GM12878 (cell line): ENCODE measurements at regions not wholly inside any gene's neighbourhood (a gene's known extent, or its start where the extent isn't known, plus 50 kb on each side); places are given as distances from the start of the nearest gene placed in this dataset.

Experiments used
- ATAC-seq: fragments of 200-7000 bp; cut with Tn5 transposase; 3 replicates; pipeline ENCODE4 v1.9.1; 2020; ENCODE audit warnings: mild to moderate bottlenecking, moderate library complexity
- BruUV-seq: library from RNA; stranded (reverse); fragments of 400-500 nt; replicated peaks from 2 replicates; lab custom pipeline; 2021; lab: Mats Ljungman, UMichigan
- CTCF ChIA-PET: fragments of 300-600 bp; sonication (Branson Sonifier 250); formaldehyde crosslinking; extraction: SDS; loops from one replicate; lab custom pipeline; 2021; ENCODE audit warnings: inconsistent platforms; lab: Yijun Ruan, JAX
- POLR2A ChIA-PET: fragments of 350-600 bp; formaldehyde crosslinking; extraction: SDS; loops from one replicate; lab custom pipeline; 2021; ENCODE audit warnings: inconsistent platforms; lab: Charles Lee
- RAD21 ChIA-PET: fragments of 300-600 bp; sonication (Branson Sonifier 250); formaldehyde crosslinking; loops from one replicate; lab custom pipeline; 2023; ENCODE audit warnings: antibody characterized with exemption; ENCODE audit not compliant: unreplicated experiment; lab: Charles Lee
- SMC1A ChIA-PET: fragments of 300-600 bp; sonication (Branson Sonifier 250); formaldehyde crosslinking; loops from one replicate; lab custom pipeline; 2023; ENCODE audit not compliant: unreplicated experiment, uncharacterized antibody; lab: Charles Lee
- DNase-seq: peaks from one replicate; pipeline ENCODE4 v3.0.0-alpha.2; 2011; ENCODE audit warnings: low read depth, low spot score
- FAIRE-seq: peaks from 3 replicates; lab custom pipeline; 2011; peaks lifted over from hg19 to GRCh38; lab: Jason Lieb, UNC
- H2AFZ ChIP-seq: 2 replicates; pipeline ENCODE4 v1.6.0; 2011; ENCODE audit warnings: low read depth, low read length, control low read depth; ENCODE audit not compliant: control insufficient read depth
- H3K27ac ChIP-seq: 2 replicates; pipeline ENCODE4 v1.5.1; 2011; ENCODE audit warnings: control low read depth; ENCODE audit not compliant: control insufficient read depth, insufficient read depth
- H3K27me3 ChIP-seq, 2 experiments: replicated peaks in 1 of 2; 2 replicates each; pipeline versions ENCODE4 v1.6.0 to v1.6.1; 2011; ENCODE audit warnings: low read length in 1 of 2; ENCODE audit not compliant: control insufficient read depth in 2 of 2, insufficient read depth in 2 of 2
- H3K36me3 ChIP-seq, 2 experiments: 2 replicates each; pipeline ENCODE4 v1.5.1; 2011; ENCODE audit warnings: low read length in 1 of 2; ENCODE audit not compliant: control insufficient read depth in 2 of 2, insufficient read depth in 2 of 2
- H3K4me1 ChIP-seq: 2 replicates; pipeline ENCODE4 v1.6.1; 2011; ENCODE audit warnings: mild to moderate bottlenecking, low read length, moderate library complexity, mixed read lengths; ENCODE audit not compliant: control insufficient read depth, insufficient read depth
- H3K4me2 ChIP-seq: 2 replicates; pipeline ENCODE4 v1.6.0; 2011; ENCODE audit warnings: control low read depth; ENCODE audit not compliant: control insufficient read depth, insufficient read depth
- H3K4me3 ChIP-seq: fragments of 200-600 bp; sonication (generic); 2 replicates; pipeline ENCODE4 v1.5.1; 2016
- H3K79me2 ChIP-seq: 2 replicates; pipeline ENCODE4 v1.6.0; 2011; ENCODE audit warnings: low read length; ENCODE audit not compliant: control insufficient read depth, insufficient read depth
- H3K9ac ChIP-seq: 2 replicates; pipeline ENCODE4 v1.8.0; 2011; ENCODE audit warnings: low read length, control low read depth, mixed read lengths; ENCODE audit not compliant: control insufficient read depth, insufficient read depth
- H3K9me3 ChIP-seq: replicated peaks from 3 replicates; pipeline ENCODE4 v1.5.1; 2011; ENCODE audit warnings: mild to moderate bottlenecking, low read length; ENCODE audit not compliant: control insufficient read depth, insufficient read depth
- H4K20me1 ChIP-seq: 2 replicates; pipeline ENCODE4 v1.6.0; 2011; ENCODE audit not compliant: control insufficient read depth, insufficient read depth
- ATF7 ChIP-seq: fragments of 450-650 bp; IDR thresholded peaks from 2 replicates; pipeline ENCODE4 v1.6.1; 2016; ENCODE audit warnings: low read depth, mild to moderate bottlenecking
- BCL11A ChIP-seq: IDR thresholded peaks from 2 replicates; pipeline ENCODE4 v1.6.1; 2011; ENCODE audit warnings: low read depth, low read length
- BMI1 ChIP-seq: fragments of 450-650 bp; IDR thresholded peaks from 2 replicates; pipeline ENCODE4 v1.6.1; 2016; ENCODE audit warnings: mild to moderate bottlenecking, moderate library complexity, borderline replicate concordance
- CHD4 ChIP-seq: fragments of 200-600 bp; sonication (generic); IDR thresholded peaks from 2 replicates; pipeline ENCODE4 v1.6.1; 2016; ENCODE audit warnings: mild to moderate bottlenecking
- CTCF ChIP-seq, 3 experiments: IDR thresholded peaks in 2 of 3; conservative IDR thresholded peaks in 1 of 3; 2 replicates each; pipeline ENCODE4 v1.5.1; 2011; ENCODE audit warnings: low read depth in 3 of 3, low read length in 3 of 3, mild to moderate bottlenecking in 3 of 3, control low read depth in 2 of 3, moderate library complexity in 2 of 3, inconsistent platforms in 1 of 3, mixed read lengths in 1 of 3; ENCODE audit not compliant: control insufficient read depth in 2 of 3, insufficient read depth in 1 of 3; ENCODE audit errors: extremely low read depth in 1 of 3
- JUNB ChIP-seq: IDR thresholded peaks from 2 replicates; pipeline ENCODE4 v1.6.1; 2016; ENCODE audit warnings: antibody characterized with exemption, mild to moderate bottlenecking
- POLR2AphosphoS2 ChIP-seq: IDR thresholded peaks from 2 replicates; pipeline ENCODE4 v1.6.1; 2011; ENCODE audit warnings: low read depth, mild to moderate bottlenecking, low read length, improper control_type of control experiment, moderate library complexity
- RELA ChIP-seq: fragments of 450-650 bp; IDR thresholded peaks from 2 replicates; pipeline ENCODE4 v1.8.0; 2014; ENCODE audit warnings: borderline replicate concordance; ENCODE audit not compliant: partially characterized antibody
- SMARCA5 ChIP-seq: fragments of 450-650 bp; IDR thresholded peaks from 2 replicates; pipeline ENCODE4 v1.6.1; 2017; ENCODE audit warnings: mild to moderate bottlenecking
- USF2 ChIP-seq: IDR thresholded peaks from 2 replicates; pipeline ENCODE4 v1.6.1; 2011; ENCODE audit warnings: low read depth, low read length, improper control_type of control experiment, borderline replicate concordance
- WRNIP1 ChIP-seq: IDR thresholded peaks from 2 replicates; pipeline ENCODE4 v1.6.1; 2011; ENCODE audit warnings: low read depth, low read length, improper control_type of control experiment, borderline replicate concordance
- YY1 ChIP-seq: IDR thresholded peaks from 2 replicates; pipeline ENCODE4 v1.6.1; 2011; ENCODE audit warnings: low read depth, mild to moderate bottlenecking, low read length
- WGBS: methylation state at CpG from one replicate; pipeline ENCODE4 v1.1.6; 2016; ENCODE audit warnings: low lambda C conversion rate; ENCODE audit not compliant: insufficient replicate concordance, insufficient coverage; ENCODE audit errors: missing lambda C conversion rate; 5-methylcytosine and 5-hydroxymethylcytosine counted together
- in situ Hi-C: fragments of 300-500 bp; cut with MboI; formaldehyde crosslinking; loops from 9 replicates; pipeline ENCODE4 v1.14.3; 2018; ENCODE audit warnings: mixed read lengths
- intact Hi-C: fragments of 100-400 bp; cut with micrococcal nuclease; formaldehyde crosslinking; loops from one replicate; pipeline ENCODE4 v1.14.2; 2022; ENCODE audit not compliant: unreplicated experiment

GRCh38 chr21:35470522-35470921, 421.4 kb upstream of the RUNX1 start (continued):
- no peak for TF ChIP-seq RELA
- no peak for TF ChIP-seq USF2
- TF ChIP-seq BCL11A = no peak
- no peak for TF ChIP-seq ATF7

DNA sequence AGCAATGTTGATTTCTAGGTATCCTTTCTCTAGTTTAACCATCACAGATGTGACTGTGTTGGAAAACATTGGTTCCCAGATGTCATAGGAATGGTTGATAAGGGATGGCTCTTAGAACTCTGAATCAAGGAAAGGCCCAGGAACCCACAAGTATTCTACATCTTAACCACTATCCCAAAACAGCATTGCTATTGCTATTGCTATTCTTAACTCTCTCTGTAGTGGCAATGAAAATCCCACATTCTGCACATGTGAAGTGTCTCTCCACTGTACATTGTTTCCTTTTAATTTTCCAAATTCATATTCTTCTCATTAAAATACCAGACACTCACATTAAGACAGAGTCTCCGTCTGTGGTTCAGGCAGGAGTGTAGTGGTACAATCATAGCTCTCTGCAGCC, 420.4 kb upstream of the RUNX1 start:
- 24% methylated on average over 1 of the region's 1 CpG for WGBS

More for the DNA sequence above, 420.4 kb upstream of the RUNX1 start:
- Histone ChIP-seq H3K4me1 (no peaks in the 10 kb centered on the region), H3K79me2 (no peaks in the 10 kb centered on the region), H4K20me1 (no peaks in the 10 kb centered on the region), H3K4me3 (no peak overlapping the region), H3K27ac (no peak overlapping the region), H3K9me3 (no peaks in the 10 kb centered on the region), H3K27me3 (no peaks in the 10 kb centered on the region; a peak in 1 of 4 replicates), H3K4me2 (no peak overlapping the region), H3K9ac (no peak overlapping the region), H2AFZ (no peak overlapping the region), H3K36me3 (no peaks in the 10 kb centered on the region)
- DNase-seq = no peak
- no peak for ATAC-seq
- in situ Hi-C loops (no loop called here), intact Hi-C loops (no loop called here)
- POLR2A ChIA-PET = interaction anchor here (0.6 kb wide), 1 partner anchor 99 kb away, joined by 3 read pairs; no protein-coding TSS in a partner anchor
- FAIRE-seq = no peak
- RAD21 ChIA-PET = no interaction called here
- BruUV-seq = no TSS peak
- SMC1A ChIA-PET = no interaction called here
- TF ChIP-seq JUNB = no peak
- TF ChIP-seq SMARCA5 = no peak
- TF ChIP-seq BMI1 = no peak
- no peak for TF ChIP-seq YY1
- no peak for TF ChIP-seq WRNIP1
- no peak for TF ChIP-seq CTCF (IDR thresholded peaks at IDR 0.05 in 2 of 3, conservative IDR thresholded peaks at IDR 0.05 in 1 of 3; ENCODE audit: control insufficient read depth in 2 of 3, extremely low read depth in 1 of 3, insufficient read depth in 1 of 3, low read depth in 3 of 3, low read length in 3 of 3)
- no peak for TF ChIP-seq CHD4
- TF ChIP-seq POLR2AphosphoS2 = no peak
- CTCF ChIA-PET = no interaction called here
